Limb (tissue), 2 donors: ENCODE measurements at regions not wholly inside any gene's neighbourhood (a gene's known extent, or its start where the extent isn't known, plus 50 kb on each side); places are given as distances from the start of the nearest gene placed in this dataset.
"Not testable (repeated sequence)": the region's sequence is repeated elsewhere in the genome, so short reads cannot be mapped to it uniquely, and the experiment has no call there.

Experiments used
- DNase-seq, 2 donors: peaks; one replicate each; pipeline ENCODE4 v3.0.0-alpha.2; 2016; ENCODE audit errors: extremely low spot score in 2 of 2

DNA sequence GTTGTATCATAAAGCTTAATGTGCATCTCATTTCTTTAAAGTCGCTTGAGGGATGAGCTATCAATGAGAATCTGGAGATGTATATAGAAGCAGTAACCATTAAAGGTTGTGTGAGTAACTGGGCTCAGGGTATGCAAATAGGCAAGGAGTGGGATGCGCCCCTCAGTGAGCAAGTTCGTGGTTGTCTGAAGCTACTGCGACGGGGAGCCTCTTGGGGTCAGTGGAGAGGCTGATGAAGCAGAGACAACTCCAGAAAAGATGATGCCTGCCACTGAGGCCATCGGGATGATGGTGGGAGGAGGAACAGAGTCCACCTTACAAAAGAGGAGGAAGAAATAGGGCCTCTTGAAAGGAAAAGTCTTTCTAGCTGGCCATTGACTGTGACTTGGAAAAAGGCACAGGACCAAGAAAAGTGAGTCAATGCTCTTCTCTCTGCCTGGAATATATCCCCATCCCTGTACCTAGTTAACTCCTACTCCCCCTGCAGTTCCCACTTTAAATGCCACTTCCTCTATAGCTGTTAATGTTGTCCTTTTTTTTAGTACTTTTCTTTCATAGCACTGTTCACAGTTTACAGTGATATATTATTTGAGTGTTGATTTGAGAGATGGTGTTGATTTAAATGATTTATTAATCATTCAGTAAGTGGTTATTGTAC lies 51.4 kb upstream of the LSM6 start:
- no peak for DNase-seq

DNA sequence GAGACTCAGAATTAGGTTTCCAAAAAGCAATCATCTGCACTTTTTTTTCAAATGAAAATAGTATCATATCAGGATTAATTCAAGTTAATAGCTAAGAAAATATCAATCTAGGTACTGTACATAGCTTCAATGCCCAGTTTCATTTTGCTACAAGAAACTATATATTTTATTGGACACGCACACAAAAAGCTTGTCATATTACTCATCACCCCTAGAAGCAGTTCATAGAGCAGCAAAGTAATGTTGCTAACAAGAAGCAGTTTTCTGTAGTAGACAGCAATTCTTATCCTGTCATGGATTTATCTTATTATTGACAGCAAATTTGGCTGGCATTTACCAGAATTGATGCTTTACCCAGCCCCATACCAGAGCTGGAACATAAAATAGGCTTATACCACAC lies 52.3 kb upstream of the LSM6 start:
- no peak for DNase-seq

DNA sequence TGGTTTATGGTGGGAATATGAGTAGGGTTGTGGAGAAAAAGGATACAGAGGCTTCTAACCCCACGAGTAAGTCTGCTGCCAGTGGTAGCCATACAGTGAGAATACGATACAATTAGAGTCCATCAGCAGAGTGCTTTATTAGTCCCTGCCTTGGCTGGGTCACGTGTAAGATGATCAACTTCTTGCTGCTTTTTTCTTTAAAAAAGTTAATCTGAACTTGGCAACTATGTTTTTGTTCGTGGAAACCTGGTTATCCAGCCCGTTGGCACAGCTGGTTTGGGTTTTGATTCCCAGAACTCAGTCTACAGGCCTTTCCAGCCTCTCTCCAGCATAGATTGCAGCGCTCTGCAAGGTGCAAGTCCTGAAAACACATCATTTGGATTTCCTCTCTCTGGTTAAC lies 53.1 kb upstream of the LSM6 start:
- DNase-seq, result no peak

DNA sequence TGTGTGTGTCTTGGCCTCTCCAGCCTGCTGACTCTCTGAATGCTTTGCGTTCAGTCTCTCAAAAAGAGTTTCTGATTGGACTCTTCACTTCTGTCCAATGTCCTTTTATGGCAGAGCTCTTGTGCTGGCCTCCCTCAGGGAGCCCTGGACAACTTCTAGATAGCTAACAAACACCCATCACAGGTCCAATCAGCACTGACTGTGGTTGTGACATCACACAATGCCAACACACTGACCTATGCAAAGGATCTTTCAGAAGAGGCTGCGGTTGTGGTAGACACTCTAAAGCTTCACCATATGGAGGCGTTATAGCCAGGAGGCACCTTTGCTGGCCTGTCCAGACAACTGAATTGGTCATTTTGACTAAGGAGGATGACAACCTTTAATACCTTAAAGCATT lies 53.8 kb upstream of the LSM6 start:
- DNase-seq, result no peak

DNA sequence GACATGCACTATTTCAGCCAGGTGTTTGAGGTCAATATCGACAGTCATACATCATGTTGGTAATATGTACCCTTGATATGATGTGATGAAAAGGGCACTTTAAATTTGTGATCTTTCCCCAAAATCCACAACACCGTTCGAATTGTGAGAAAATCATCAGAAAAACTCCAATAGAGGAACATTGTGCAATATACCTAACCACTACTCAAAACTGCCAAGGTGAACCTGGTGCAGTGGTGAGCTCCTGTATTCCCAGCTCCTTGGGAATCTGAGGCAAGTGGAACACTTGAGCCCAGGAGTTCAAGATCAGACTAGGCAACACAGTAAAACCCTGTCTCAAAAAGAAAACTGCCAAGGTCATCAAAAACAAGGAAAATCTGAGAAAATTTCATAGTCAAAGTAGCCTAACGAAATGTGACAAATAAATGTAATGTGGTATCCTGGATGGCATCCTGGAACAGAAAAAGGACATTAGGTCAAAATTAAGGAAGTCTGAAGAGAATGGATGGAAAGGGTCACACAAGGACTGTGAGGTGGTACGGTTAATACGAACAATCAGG lies 55.6 kb upstream of the LSM6 start:
- no peak for DNase-seq

DNA sequence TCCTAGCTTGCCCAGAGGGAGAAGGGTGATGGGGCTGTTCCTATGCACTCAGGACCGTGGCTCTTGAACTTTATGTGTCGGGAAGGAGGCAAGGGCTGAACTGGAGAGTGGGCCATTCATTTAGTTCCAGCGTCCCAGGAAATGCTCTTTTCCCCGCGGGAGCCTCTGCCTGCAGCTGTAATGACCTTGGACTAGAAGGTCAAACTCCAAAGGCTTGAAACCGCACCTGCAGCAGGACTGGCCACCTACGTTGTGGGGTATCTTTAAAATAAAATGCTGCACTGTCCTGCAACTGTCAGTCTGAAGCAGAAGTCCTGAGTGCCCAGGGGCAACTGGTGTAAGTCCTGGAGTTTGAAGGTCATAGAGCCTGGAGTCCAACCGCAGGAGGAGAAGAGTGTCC lies 61.5 kb upstream of the LSM6 start:
- DNase-seq, result no peak

DNA sequence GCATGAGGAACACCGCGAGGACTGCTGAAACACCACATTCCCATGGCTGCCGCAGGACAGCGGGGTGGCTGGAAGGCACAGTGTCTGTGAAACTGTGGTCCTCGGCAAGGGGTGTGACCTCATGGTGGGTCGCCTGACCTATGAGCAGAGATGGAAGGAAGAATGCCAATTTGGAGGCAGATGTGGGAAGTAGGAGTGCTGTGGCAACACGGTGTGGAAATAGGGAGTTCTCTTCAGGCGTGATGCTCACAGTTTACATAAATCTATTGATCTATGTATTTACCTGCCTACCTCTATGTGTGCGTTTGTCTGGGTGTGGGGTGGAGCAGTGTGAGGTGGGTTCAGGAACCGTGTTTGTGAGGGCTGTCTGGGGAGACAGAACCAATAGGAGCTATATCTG lies 62.3 kb upstream of the LSM6 start:
- no peak for DNase-seq

DNA sequence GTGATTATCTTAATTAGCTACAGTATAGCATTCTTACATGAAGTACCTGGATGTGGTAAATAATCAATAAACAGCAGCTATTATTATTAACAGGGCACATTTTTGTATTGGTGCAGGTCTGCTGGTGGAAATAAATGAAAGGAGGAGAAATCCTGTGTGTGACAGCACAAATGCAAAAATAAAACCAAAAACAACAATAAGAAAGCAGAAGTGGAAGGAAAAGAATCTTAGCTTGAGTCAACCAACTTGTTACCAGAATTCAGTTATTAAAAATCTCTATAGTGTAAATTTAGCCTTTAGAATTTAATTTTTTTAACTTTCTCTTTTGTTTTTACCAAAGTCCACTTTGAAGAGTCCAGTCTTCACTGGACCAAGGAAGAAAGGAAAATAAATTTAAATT lies 63.1 kb upstream of the LSM6 start:
- no peak for DNase-seq

DNA sequence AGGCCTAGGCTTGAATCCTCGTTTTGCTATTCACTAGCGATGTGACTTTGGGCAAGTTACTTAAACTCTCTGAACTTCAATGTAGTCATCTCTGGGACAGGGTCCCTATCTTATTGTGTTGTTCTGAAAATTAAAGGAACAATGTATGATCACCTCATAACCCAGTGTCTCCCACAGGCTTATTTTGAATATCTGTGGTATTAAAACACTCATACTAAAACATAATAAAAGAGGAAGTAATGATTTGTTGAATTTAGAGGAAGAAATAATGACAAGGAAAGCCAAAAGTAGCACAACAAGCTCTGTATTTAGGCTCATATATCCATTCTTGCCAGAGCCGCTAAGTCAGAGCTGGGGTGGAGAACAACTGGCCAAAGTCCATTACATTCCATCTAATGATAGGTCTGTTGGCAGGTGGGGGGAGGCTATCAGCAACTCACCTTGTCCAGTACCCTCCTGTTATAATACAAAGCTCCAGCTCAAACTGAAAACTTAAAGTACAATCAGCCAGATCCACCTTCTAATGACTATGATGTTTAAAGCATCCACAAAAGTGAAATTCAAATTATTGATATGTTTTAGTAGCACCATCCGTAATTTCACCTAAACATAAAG lies 64.5 kb upstream of the LSM6 start:
- no peak for DNase-seq

DNA sequence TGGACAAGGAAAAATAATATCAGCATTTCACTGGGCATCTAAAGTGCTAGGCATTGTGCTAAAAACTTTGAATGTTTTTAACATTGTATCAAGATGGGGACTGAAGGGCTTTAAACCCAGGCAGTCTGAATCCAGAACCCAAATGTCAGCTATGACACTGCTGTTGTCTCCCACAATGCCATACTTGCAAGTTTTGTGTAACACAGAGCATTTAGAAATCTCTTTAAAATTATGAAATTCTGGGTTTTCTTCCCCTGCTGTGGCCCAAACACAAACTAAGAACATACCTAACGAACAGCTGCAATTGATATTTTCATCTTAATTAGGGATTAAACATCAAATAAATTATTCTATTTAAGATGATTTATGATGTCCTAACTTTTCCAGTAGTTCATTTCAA lies 66.8 kb upstream of the LSM6 start:
- DNase-seq, result no peak

DNA sequence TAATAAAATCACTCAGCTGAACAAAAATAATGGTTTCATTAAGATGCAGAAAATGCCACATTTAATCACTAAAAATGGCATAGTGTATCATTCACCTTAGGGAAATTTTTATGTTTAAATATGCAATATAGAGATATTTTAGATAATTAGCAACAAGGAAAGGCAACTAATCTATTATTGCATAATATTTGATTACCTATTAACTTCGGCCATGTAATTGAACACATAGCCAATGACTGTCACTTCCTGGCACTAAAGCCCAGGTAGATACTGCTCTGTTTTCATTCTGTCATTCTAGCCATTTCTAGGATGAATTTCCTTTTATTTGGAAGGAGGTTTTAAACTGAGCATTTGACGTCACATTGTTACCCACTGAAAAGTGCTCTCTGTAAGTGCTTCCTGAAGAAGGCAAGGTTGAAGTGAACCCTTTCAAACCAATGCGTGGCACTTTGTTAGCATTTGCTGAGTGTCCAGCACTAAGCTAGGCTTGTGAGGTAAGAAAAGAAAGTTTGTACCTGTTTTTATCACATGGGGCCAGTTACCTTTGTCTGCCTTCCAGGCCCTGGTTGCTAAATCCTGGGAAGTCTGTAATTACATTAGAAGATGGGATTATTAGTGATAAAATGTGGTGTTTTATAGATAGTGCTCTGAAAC lies 67.8 kb upstream of the LSM6 start:
- DNase-seq, result no peak

DNA sequence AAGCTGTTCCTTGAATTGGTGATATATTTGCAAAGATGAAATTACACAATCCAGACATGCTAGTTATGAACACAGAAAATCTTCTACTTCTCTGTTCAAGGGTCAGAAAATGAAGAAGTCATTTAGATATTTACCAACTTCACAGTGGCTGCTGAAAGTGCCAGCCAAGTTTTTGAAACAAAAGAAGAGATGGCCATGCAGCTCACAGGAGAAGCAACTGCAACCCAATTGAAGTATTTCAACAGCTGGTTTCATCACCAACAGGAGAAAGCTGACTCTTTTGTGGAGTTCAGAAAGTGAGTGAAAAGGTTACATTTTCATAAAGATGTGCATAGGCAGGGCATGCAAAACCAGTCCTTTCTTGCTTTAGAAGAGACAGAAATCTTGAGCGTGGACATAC lies 70.1 kb upstream of the LSM6 start:
- no peak for DNase-seq

DNA sequence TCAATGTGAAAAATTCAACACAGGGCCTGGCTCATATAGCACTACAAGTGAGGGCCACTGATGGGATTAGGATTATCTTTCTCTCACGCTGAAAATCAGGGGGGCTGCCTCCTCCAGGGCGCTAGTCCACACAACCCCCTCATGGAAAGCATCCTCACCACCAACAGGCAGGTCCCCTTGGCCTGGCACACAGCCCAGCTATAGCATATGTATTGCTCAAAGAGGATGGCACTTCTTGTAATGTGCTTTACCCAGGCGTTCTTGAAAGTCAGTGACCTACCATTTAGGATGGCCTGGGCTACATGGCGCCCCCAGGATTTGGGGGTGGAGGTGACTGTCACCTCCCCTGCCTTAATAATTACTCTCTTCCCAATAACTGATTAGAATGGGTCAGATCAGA lies 71.0 kb upstream of the LSM6 start:
- no peak for DNase-seq

DNA sequence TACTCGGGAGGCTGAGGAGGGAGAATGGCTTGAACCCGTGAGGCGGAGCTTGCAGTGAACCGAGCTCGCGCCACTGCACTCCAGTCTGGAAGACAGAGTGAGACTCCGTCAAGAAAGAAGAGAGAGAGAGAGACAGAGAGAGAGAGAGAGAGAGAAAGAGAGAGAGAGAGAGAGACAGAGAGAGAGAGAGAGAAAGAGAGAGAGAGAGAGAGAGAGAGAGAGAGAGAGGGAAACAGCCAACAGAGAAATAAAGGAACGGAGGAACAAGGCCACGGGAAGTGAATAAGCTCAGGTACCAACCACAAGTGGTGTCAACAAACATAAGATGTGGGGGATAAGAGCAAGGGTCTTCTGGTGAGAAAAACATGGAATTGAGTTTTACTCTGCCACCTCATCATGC lies 71.5 kb upstream of the LSM6 start:
- DNase-seq, result not testable (repeated sequence)

DNA sequence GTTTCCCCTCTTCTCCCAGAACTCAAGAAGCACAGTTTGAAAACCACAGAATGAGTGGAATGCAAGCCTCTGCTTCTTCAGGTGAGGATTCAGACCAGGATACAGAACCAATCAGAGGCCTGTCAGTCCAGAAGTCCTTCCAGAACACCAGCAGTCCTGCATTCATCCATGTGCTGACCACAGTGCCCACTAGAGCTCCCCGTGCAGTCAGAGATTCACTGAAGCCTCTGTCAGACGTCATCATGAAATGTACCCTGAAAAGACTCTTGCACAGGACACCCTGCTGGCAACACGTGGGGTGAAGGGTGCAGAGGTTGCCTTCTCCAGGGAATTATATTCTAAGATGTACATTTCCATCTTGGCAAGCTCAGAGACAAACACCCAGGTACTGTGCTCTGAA lies 75.9 kb upstream of the LSM6 start:
- DNase-seq, result no peak

DNA sequence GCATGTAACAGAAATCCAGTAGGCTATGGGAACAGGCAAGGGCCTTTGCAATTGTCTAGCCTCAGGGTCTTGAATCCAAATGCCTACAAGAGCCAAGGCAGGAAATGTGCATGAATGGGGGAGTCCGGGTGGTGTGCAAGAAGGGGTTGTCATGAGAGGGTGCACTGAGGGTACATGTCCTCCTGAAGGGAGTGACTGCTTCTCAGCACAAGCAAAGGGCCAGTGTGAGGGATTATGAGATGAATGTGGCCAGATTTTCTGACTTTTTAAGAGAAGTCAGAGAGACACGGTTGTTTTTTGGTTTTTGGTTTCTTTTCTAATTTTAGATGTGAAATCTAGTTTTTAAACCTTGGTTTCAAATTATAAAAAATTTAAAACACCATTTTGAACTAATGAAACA lies 76.5 kb upstream of the LSM6 start:
- no peak for DNase-seq

DNA sequence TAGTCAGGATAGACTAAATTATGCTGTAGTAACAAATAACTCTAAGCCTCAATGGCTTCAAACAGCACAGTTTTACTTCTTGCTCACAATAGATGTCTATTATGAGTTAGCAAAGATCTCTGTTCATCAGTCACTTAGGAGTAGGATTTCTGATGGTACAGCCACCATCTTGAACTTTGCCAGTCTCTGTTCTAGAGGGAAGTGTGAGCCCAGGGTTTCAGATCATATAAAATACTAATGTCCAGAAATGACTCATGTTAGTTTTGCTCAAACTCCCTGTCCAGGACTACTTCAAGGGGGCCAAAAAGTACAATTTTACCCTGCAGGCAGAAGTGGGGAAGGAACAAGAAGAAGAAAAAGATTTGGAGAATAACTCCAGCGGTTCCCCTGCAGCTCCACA lies 77.1 kb upstream of the LSM6 start:
- DNase-seq, result no peak

DNA sequence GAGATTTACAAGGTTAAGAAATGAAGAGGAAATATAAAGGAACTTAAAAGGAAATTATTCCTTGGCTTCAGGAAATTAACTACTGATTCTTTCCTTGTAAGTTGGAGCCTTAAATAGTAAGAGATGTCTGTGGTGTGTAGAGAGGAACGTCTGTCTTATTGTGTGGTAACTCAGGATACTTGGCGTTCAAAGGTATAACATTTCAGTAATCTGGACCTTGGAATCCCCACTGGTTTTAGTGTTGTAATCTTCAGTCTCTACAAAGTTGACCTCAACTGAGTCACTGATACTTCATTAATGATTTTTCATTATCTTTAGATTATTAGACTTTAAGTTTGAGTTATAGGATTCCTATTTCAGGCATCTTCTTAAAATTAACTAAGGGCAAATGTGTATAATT lies 79.1 kb upstream of the LSM6 start:
- no peak for DNase-seq

DNA sequence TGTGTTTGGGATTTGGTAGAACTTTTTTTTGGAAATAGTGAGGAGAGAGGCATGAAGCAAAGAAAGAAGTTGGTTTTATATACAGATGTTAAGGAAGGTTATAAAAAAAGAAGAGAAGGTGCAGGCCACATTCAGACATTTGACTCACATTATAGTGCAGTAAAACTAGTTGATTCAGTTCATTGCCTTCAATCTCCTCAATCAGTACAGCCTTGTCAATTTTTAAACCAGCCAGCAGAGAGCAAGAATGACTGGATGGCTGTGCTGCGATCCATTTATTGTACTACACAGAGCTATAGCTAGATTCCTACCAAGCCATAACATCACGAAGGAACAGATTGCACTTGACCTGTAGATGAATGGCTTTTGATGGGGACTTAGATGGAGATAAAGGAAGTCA lies 79.7 kb upstream of the LSM6 start:
- no peak for DNase-seq

DNA sequence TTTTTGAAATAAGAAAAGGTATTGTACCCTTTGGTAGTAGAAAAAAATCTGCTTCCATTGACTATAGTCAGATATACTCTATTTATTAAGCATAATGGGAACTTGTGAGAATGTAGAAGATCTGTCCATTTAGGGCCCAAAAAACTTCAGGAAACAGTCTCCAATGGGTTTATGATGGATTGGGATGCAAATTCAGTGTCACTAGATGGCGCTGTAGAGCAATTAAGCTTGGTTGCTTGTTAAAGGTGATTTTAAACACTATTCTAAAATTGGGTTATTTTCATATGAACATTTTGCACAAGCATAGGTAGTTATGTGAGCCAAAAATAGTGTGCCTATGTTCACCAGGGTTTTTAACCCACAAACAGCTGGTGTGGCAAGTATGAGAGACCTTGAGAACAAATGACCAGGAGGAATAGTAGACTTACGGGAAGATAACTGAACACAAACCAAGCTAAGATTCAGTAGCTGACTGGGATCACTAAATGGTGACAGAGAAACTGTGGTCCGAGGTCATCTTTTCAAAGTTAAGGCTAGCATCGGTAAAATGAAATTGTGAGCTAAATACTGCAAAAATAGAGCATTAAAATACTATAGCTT lies 80.3 kb upstream of the LSM6 start:
- DNase-seq, result peak in 1 of 2 donors; percentile 7

DNA sequence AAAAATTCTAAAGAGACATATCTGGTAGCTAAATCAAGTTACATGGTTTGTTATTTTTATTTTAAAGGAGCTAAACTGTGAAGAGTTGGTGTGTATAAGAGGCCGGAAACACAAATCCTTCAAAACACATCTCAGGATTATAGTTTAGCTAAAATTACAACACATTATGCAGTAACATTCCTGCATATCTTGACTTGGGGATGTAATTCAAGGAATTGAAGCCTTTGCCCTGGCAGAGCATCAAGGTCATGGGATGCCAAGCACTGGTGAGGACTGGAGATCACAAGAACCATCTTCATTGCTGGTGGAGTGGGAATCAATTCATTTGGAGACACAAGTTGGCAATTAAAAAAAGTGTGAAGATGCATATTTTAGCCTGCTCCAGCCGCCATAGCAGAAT lies 86.8 kb upstream of the LSM6 start:
- DNase-seq, result no peak

DNA sequence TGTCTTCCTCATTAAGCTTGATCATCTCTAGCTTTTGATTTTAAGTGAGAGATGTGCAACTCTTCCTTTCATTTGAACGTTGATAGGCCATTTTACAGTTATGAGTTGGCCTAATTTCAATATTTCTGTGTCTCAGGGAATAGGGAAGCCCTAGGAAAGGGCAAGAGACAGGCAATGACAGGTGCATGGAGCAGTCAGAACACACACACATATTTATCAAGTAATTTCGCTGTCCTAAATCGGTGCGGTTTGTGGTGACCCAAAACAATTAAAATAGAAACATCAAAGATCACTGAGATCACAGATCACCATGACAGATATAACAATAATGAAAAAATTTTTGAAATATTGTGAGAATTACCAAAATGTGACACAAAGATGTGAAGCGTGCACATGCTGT lies 87.7 kb upstream of the LSM6 start:
- DNase-seq, result no peak

DNA sequence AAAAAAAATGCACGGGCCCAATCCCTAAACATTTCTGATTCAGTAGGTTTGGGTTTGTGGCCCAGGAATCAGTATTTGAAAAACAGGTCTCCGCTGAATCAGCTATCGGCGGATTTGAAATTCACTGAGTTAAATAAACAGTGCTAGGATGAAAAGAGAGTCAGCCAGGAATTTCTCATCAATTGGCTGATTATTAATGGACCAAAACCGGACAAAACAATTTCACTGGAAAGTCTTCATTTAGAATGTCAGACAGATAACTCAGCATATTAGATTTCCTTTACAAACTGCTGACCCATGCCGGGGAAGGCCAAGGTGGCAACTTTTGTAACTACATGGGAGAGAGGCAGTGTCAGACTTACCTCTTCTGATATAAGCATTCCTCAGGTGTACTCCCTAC lies 99.4 kb upstream of the LSM6 start:
- no peak for DNase-seq
